GM12872 (cell line): ENCODE measurements at regions not wholly inside any gene's neighbourhood (a gene's known extent, or its start where the extent isn't known, plus 50 kb on each side); places are given as distances from the start of the nearest gene placed in this dataset.

ENCODE experiments used
- TF ChIP-seq, protein P1 (sequence below): IDR thresholded peaks from 3 replicates; pipeline ENCODE4 v1.5.1; 2011; ENCODE audit warnings: low read depth, mild to moderate bottlenecking, low read length, moderate library complexity; ENCODE audit not compliant: insufficient read depth

DNA sequence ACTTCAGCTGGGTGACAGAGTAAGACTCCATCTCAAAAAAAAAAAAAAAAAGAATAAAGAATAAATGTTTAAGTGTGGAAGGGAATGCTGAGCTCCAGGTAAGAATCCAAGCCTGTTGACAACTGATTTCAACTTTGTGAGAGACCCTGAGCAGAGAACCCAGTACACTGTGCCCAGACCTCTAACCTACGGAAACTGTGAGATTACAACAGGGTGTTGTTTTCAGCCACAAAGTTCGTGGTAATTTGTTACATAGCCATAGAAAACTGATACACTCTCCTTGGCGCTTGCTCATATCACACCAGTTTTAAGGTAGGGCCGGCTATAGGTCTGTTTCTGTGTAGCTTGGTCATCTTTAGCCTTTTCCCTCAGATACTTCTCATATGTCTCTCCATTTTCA is 98.4 kb upstream of the PAPOLG start:
- TF ChIP-seq, protein P1, sequence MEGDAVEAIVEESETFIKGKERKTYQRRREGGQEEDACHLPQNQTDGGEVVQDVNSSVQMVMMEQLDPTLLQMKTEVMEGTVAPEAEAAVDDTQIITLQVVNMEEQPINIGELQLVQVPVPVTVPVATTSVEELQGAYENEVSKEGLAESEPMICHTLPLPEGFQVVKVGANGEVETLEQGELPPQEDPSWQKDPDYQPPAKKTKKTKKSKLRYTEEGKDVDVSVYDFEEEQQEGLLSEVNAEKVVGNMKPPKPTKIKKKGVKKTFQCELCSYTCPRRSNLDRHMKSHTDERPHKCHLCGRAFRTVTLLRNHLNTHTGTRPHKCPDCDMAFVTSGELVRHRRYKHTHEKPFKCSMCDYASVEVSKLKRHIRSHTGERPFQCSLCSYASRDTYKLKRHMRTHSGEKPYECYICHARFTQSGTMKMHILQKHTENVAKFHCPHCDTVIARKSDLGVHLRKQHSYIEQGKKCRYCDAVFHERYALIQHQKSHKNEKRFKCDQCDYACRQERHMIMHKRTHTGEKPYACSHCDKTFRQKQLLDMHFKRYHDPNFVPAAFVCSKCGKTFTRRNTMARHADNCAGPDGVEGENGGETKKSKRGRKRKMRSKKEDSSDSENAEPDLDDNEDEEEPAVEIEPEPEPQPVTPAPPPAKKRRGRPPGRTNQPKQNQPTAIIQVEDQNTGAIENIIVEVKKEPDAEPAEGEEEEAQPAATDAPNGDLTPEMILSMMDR = no peak

DNA sequence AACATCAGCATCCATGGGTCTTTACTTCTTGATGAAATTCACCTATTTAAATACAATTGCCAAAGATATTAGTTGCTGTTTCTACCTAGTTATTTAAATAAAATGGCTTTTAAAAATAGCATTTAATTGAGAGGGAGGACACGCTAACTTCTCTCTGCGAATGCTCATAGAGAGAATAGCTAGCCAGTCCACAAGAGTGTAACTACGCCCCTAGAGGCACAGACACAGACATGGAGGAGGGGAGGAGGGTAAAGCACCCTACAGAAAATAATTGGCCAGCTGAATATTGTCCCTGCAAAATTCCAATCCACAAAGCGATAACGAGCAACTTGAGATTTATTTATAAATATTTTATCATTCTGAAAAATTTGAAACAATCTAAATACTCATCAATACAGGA is 97.0 kb upstream of the PAPOLG start:
- TF ChIP-seq, protein P1 = 0 out of 3 replicates have a peak, but pooled peaks have one; percentile 19

DNA sequence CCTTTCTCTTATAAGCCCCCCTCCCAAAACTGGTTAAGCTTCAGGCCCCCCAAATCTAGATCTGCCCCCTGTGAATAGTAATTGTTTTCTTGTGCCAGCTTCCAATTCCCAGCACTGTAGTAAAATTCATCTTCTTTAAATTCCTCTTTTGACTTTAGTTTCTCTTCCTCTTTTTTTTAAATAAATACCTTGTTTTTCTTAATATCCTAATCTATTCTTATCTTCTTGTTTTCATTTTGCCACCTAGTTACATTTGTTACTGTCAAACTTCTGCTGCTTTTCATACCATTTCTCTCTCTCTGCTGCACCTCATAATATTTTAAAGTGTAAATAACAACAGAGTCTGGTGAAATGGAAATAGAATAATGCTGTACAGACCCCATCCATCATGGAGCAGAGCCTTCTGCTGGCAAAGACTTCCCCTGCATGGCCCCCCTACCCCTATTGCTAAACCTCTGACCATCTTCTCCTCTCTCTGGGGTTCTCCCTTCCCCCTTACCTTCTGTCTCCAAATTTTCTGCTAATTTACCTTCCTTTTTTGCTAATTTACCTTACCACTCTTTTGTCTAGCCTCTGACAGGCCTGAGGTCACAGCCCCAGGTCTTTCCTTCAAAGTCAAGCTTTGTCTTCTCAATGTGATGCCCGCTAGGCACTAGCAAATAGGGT is 94.9 kb upstream of the PAPOLG start:
- TF ChIP-seq, protein P1 = no peak

DNA sequence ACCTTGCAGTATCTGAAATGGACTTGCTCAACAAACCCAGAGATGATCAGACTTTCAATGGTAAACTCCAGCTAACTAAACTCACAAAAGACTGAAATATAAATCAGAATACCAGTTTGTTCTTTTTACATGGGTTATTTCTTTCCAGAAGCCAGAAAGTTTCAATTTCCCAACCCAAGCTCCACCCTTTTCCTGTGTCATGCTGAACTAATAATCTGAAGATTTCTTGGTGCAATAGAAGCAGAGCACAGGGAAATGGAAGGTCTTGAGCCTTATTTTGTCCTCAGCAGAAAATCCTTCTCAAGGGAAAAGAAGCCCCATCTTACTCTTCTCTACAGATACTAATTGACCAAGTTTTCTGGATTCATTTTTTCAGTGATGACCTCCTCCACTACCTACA is 93.3 kb upstream of the PAPOLG start:
- TF ChIP-seq, protein P1 = no peak

DNA sequence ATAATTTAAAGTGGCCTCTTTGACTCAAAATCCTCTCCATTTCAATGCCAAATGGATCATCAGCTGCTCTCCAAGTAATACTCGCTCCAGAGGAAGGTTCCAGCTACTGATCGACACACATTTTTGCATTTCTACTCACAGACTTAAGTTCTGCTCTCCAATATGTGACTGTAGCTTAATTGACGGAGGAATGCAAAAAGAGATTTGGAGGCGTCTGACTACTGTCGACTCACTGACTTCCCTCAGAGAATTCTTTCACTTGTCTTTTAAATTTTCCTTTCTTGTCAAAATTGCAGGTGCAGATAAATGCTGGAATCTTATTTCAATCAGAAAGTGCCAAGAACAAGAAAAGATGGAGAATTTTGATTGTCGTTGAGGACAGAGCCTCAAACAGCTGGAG is 84.1 kb upstream of the PAPOLG start:
- TF ChIP-seq, protein P1 = no peak

DNA sequence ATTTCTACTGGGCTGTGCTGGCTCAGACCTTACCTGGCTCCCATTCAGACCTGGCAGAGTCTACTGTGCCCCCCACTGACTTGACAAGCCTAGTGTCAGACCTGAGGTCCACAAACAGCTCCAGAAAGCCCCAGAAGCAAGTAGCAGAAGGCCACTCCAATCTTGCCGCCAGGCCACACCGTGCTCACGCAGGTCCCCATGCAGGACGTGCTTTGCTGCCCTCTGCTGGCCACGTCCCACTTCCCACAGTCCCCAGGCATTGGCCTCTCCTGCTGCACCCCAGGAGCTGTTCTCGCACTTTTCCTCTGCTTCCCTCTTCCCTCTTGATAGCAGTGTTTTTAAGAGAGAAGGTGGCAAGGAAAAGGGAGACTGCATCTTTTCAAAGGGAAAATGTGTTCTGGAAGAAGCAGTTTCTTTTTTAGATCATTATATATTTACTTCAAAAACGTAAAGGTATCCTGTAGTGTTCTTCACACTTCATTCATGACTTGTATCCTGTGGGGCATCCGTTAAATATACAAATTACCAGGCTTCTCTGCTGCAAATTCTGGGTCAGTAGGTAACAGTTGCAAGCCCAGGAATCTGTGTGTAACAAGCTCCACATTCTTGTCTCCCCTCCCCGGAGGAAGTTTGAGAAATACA is 81.4 kb upstream of the PAPOLG start:
- TF ChIP-seq, protein P1 = peak; percentile 98

DNA sequence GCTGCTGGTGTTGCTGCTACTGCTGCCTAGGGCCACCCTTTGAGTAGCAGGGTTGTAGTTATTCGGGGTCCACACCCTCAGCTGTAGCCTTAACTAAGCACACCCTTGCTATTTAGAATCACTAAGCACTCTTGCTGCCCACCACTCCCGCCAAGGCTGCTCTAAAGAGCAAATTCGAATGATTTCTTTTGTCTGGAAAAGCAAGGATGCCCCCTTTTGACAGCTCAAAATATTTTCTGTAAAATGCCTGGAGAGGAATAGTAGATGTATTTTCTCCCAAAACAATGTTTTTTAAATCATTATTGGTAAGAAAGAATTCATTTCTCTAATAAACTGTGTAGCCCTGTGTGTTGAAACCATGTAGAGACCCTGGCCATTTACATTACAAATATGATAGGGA is 80.8 kb upstream of the PAPOLG start:
- TF ChIP-seq, protein P1 = no peak
